ENCODE measurements at regions not wholly inside any gene's neighbourhood (a gene's known extent, or its start where the extent isn't known, plus 50 kb on each side); places are given as distances from the start of the nearest gene placed in this dataset.

DNA sequence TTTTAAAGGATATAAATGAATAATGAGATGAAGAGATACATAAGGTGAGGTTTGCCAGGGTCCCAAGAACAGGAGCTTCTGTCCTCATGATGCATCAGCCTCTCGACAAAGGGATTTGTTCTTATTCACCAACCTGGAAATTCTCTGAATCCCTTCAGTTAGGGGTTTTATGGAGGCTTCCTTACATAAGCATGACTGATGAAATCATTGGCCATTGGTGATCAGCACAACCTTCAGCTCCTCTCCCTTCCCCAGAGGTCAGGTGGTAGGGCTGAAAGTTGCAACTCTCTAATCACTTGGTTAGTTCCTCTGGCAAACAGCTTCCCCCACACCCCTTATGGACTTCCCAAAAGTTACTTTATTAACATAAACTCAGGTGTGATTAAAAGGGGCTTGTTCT is 222.0 kb downstream of the SPRY1 start:
- TF ChIP-seq, protein P1, sequence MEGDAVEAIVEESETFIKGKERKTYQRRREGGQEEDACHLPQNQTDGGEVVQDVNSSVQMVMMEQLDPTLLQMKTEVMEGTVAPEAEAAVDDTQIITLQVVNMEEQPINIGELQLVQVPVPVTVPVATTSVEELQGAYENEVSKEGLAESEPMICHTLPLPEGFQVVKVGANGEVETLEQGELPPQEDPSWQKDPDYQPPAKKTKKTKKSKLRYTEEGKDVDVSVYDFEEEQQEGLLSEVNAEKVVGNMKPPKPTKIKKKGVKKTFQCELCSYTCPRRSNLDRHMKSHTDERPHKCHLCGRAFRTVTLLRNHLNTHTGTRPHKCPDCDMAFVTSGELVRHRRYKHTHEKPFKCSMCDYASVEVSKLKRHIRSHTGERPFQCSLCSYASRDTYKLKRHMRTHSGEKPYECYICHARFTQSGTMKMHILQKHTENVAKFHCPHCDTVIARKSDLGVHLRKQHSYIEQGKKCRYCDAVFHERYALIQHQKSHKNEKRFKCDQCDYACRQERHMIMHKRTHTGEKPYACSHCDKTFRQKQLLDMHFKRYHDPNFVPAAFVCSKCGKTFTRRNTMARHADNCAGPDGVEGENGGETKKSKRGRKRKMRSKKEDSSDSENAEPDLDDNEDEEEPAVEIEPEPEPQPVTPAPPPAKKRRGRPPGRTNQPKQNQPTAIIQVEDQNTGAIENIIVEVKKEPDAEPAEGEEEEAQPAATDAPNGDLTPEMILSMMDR (optimal IDR thresholded peaks at IDR 0.05 in 1 of 3, IDR thresholded peaks at IDR 0.05 in 1 of 3, conservative IDR thresholded peaks at IDR 0.05 in 1 of 3; ENCODE audit: extremely low read depth in 1 of 3, insufficient read depth in 2 of 3, low read length in 3 of 3): no peak
- no peak for TF ChIP-seq EZH2 (IDR thresholded peaks at IDR 0.05; ENCODE audit: low read length)
- Histone ChIP-seq H3K36me3 (ENCODE audit: control insufficient read depth in 2 of 2, extremely low read depth in 1 of 2, insufficient read depth in 2 of 2, low read length in 2 of 2) (no peaks in the 10 kb centered on the region), H3K4me2 (ENCODE audit: control insufficient read depth, extremely low read depth, insufficient read depth, low read depth, low read length) (no peak overlapping the region), H3K9me1 (ENCODE audit: control insufficient read depth, extremely low read depth, insufficient read depth, low read length) (no peaks in the 10 kb centered on the region), H3K4me3 (ENCODE audit: control insufficient read depth in 2 of 3, extremely low read depth in 1 of 3, insufficient read depth in 2 of 3, low read depth in 1 of 3, low read length in 3 of 3) (no peak overlapping the region), H3K27me3 (ENCODE audit: control insufficient read depth, extremely low read depth, insufficient read depth, low read length) (no peaks in the 10 kb centered on the region), H3K9ac (ENCODE audit: control insufficient read depth, extremely low read depth, insufficient read depth, low read length) (no peak overlapping the region), H3K9me3 (ENCODE audit: control insufficient read depth, low read depth, low read length) (no peaks in the 10 kb centered on the region), H4K20me1 (ENCODE audit: control insufficient read depth, extremely low read depth, insufficient read depth, low read length) (no peaks in the 10 kb centered on the region), H2AFZ (ENCODE audit: control insufficient read depth, low read length) (no peak overlapping the region), H3K79me2 (ENCODE audit: control insufficient read depth, insufficient read depth, low read length) (no peaks in the 10 kb centered on the region), H3K27ac (ENCODE audit: control insufficient read depth, insufficient read depth, low read length) (no peak overlapping the region), H3K4me1 (ENCODE audit: control insufficient read depth, extremely low read depth, insufficient read depth, low read length) (no peaks in the 10 kb centered on the region)
- DNase-seq (ENCODE audit: low read depth, low spot score) (no peak), FAIRE-seq (no peak)
- dilution Hi-C loops (cut with MboI; ENCODE audit: extremely low pct_ligation_motif_present, low sequenced_read_pairs): no loop called here

DNA sequence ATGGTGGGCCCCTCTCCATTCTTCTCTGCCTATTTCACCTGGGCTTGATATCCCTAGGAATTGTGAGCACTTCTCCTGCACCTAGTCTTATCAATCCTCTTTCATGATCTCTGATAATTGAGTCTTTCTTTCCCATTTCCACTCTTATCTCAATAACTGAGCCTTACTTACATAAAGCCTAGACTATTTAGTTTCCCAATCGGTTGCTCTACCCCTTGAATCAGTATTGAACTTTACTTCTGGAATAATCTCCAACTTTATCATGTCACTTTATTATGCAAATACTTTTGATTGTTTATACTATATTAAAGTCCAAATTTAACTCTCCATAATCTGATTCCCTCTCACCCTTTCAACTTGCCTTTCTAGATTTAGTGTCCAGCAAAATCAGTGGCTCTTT is 222.7 kb downstream of the SPRY1 start:
- Histone ChIP-seq H3K4me1 (ENCODE audit: control insufficient read depth, extremely low read depth, insufficient read depth, low read length) (no peaks in the 10 kb centered on the region), H3K9me3 (ENCODE audit: control insufficient read depth, low read depth, low read length) (no peaks in the 10 kb centered on the region), H3K36me3 (ENCODE audit: control insufficient read depth in 2 of 2, extremely low read depth in 1 of 2, insufficient read depth in 2 of 2, low read length in 2 of 2) (no peaks in the 10 kb centered on the region), H4K20me1 (ENCODE audit: control insufficient read depth, extremely low read depth, insufficient read depth, low read length) (no peaks in the 10 kb centered on the region), H3K4me3 (ENCODE audit: control insufficient read depth in 2 of 3, extremely low read depth in 1 of 3, insufficient read depth in 2 of 3, low read depth in 1 of 3, low read length in 3 of 3) (no peak overlapping the region), H3K9me1 (ENCODE audit: control insufficient read depth, extremely low read depth, insufficient read depth, low read length) (no peaks in the 10 kb centered on the region), H3K27ac (ENCODE audit: control insufficient read depth, insufficient read depth, low read length) (no peak overlapping the region), H3K79me2 (ENCODE audit: control insufficient read depth, insufficient read depth, low read length) (no peaks in the 10 kb centered on the region), H2AFZ (ENCODE audit: control insufficient read depth, low read length) (no peak overlapping the region), H3K27me3 (ENCODE audit: control insufficient read depth, extremely low read depth, insufficient read depth, low read length) (no peaks in the 10 kb centered on the region), H3K4me2 (ENCODE audit: control insufficient read depth, extremely low read depth, insufficient read depth, low read depth, low read length) (no peak overlapping the region), H3K9ac (ENCODE audit: control insufficient read depth, extremely low read depth, insufficient read depth, low read length) (no peak overlapping the region)
- dilution Hi-C loops (cut with MboI; ENCODE audit: extremely low pct_ligation_motif_present, low sequenced_read_pairs): no loop called here
- DNase-seq (ENCODE audit: low read depth, low spot score) (no peak), FAIRE-seq (no peak)
- TF ChIP-seq, protein P1 (optimal IDR thresholded peaks at IDR 0.05 in 1 of 3, IDR thresholded peaks at IDR 0.05 in 1 of 3, conservative IDR thresholded peaks at IDR 0.05 in 1 of 3; ENCODE audit: extremely low read depth in 1 of 3, insufficient read depth in 2 of 3, low read length in 3 of 3): no peak
- TF ChIP-seq EZH2 (IDR thresholded peaks at IDR 0.05; ENCODE audit: low read length): no peak
